HCT116 (cell line): ENCODE measurements at regions not wholly inside any gene's neighbourhood (a gene's known extent, or its start where the extent isn't known, plus 50 kb on each side); places are given as distances from the start of the nearest gene placed in this dataset.

Experiments used
- CTCF ChIP-seq, 3 experiments: fragments of 200-600 bp in 1 of 3; sonication (generic) in 1 of 3; IDR thresholded peaks in 2 of 3; conservative IDR thresholded peaks in 1 of 3; 2 replicates each; pipeline ENCODE4 v1.5.1; 2012 to 2017; ENCODE audit warnings: low read depth in 2 of 3, low read length in 2 of 3, antibody characterized with exemption in 1 of 3, borderline replicate concordance in 1 of 3, control low read depth in 1 of 3, mild to moderate bottlenecking in 1 of 3, mixed read lengths in 1 of 3, mixed run types in 1 of 3, moderate library complexity in 1 of 3; ENCODE audit not compliant: insufficient read depth in 1 of 3
- EZH2 ChIP-seq: fragments of 200-600 bp; sonication (generic); IDR thresholded peaks from 2 replicates; pipeline ENCODE4 v1.6.1; 2017; ENCODE audit warnings: antibody characterized with exemption, mixed run types
- REST ChIP-seq: IDR thresholded peaks from 2 replicates; pipeline ENCODE4 v1.6.1; 2012; ENCODE audit warnings: low read depth

- TF ChIP-seq CTCF (IDR thresholded peaks at IDR 0.05 in 2 of 3, conservative IDR thresholded peaks at IDR 0.05 in 1 of 3; ENCODE audit: borderline replicate concordance in 1 of 3, insufficient read depth in 1 of 3, low read depth in 2 of 3, low read length in 2 of 3): no peak
- no peak for TF ChIP-seq REST
- TF ChIP-seq EZH2: no peak
These were observed 53.1 kb upstream of the ELF5 start for GRCh38 chr11:34566736-34567135.
